ENCODE measurements at regions not wholly inside any gene's neighbourhood (a gene's known extent, or its start where the extent isn't known, plus 50 kb on each side); places are given as distances from the start of the nearest gene placed in this dataset.

- 32 to 38% methylated on average over 7 of the region's 7 CpGs for WGBS, 2 donors
- no peak overlapping the region for H3K4me3 ChIP-seq (ENCODE audit: low read length in 2 of 2)
- H3K36me3 ChIP-seq (ENCODE audit: control insufficient read depth in 1 of 2, insufficient read depth in 2 of 2, low read length in 1 of 2), result no peaks in the 10 kb centered on the region
- peak in 1 of 2 donors; percentile 55 for DNase-seq
- H3K27ac ChIP-seq (ENCODE audit: low read depth in 1 of 2, low read length in 2 of 2), result no peak overlapping the region
- ATAC-seq (ENCODE audit: low FRiP score), result no peak
- H3K4me1 ChIP-seq (ENCODE audit: control insufficient read depth in 1 of 2, insufficient read depth in 2 of 2, low read length in 2 of 2), result no peaks in the 10 kb centered on the region
- no peaks in the 10 kb centered on the region for H3K27me3 ChIP-seq (ENCODE audit: control insufficient read depth in 1 of 2, insufficient read depth in 2 of 2, low read length in 1 of 2)
- intact Hi-C loops (cut with DNase I), result no loop called here
- no peaks in the 10 kb centered on the region for H3K9me3 ChIP-seq (ENCODE audit: control insufficient read depth, low read length)
Observed at GRCh38 chr7:121485467-121486243, 89.5 kb upstream of the FAM3C start.

- DNase-seq (no peak), ATAC-seq (ENCODE audit: low FRiP score) (no peak)
- Histone ChIP-seq H3K4me3 (ENCODE audit: low read length in 2 of 2) (no peak overlapping the region), H3K36me3 (ENCODE audit: control insufficient read depth in 1 of 2, insufficient read depth in 2 of 2, low read length in 1 of 2) (no peaks in the 10 kb centered on the region), H3K27ac (ENCODE audit: low read depth in 1 of 2, low read length in 2 of 2) (no peak overlapping the region), H3K4me1 (ENCODE audit: control insufficient read depth in 1 of 2, insufficient read depth in 2 of 2, low read length in 2 of 2) (no peaks in the 10 kb centered on the region), H3K27me3 (ENCODE audit: control insufficient read depth in 1 of 2, insufficient read depth in 2 of 2, low read length in 1 of 2) (no peaks in the 10 kb centered on the region), H3K9me3 (ENCODE audit: control insufficient read depth, low read length) (no peaks in the 10 kb centered on the region)
- WGBS, 2 donors, result 79 to 86% methylated on average over 2 of the region's 2 CpGs
- intact Hi-C loops (cut with DNase I), result no loop called here
Observed at GRCh38 chr7:121484089-121484763, 88.1 kb upstream of the FAM3C start.

- WGBS, 2 donors, result 65 to 68% methylated on average over 6 of the region's 6 CpGs
- intact Hi-C loops (cut with DNase I), result no loop called here
- H3K27ac ChIP-seq (ENCODE audit: low read depth in 1 of 2, low read length in 2 of 2), result no peak overlapping the region
- no peaks in the 10 kb centered on the region for H3K9me3 ChIP-seq (ENCODE audit: control insufficient read depth, low read length)
- DNase-seq (no peak), ATAC-seq (ENCODE audit: low FRiP score) (no peak)
- H3K4me3 ChIP-seq (ENCODE audit: low read length in 2 of 2), result no peak overlapping the region
- H3K36me3 ChIP-seq (ENCODE audit: control insufficient read depth in 1 of 2, insufficient read depth in 2 of 2, low read length in 1 of 2), result no peaks in the 10 kb centered on the region
- no peaks in the 10 kb centered on the region for H3K4me1 ChIP-seq (ENCODE audit: control insufficient read depth in 1 of 2, insufficient read depth in 2 of 2, low read length in 2 of 2)
- no peaks in the 10 kb centered on the region for H3K27me3 ChIP-seq (ENCODE audit: control insufficient read depth in 1 of 2, insufficient read depth in 2 of 2, low read length in 1 of 2)
Observed at GRCh38 chr7:121480566-121481335, 84.6 kb upstream of the FAM3C start.

GRCh38 chr7:121480058-121480457, 84.0 kb upstream of the FAM3C start:
- WGBS, 2 donors, result 29 to 52% methylated on average over 2 of the region's 2 CpGs
- Histone ChIP-seq H3K27ac (ENCODE audit: low read depth in 1 of 2, low read length in 2 of 2) (no peak overlapping the region), H3K9me3 (ENCODE audit: control insufficient read depth, low read length) (no peaks in the 10 kb centered on the region), H3K4me1 (ENCODE audit: control insufficient read depth in 1 of 2, insufficient read depth in 2 of 2, low read length in 2 of 2) (no peaks in the 10 kb centered on the region), H3K4me3 (ENCODE audit: low read length in 2 of 2) (no peak overlapping the region), H3K36me3 (ENCODE audit: control insufficient read depth in 1 of 2, insufficient read depth in 2 of 2, low read length in 1 of 2) (no peaks in the 10 kb centered on the region), H3K27me3 (ENCODE audit: control insufficient read depth in 1 of 2, insufficient read depth in 2 of 2, low read length in 1 of 2) (no peaks in the 10 kb centered on the region)
- ATAC-seq (ENCODE audit: low FRiP score), result no peak
- no peak for DNase-seq
- intact Hi-C loops (cut with DNase I), result no loop called here

GRCh38 chr7:121479466-121479865, 83.4 kb upstream of the FAM3C start:
- 55 to 65% methylated on average over 5 of the region's 5 CpGs for WGBS, 2 donors
- H3K4me1 ChIP-seq (ENCODE audit: control insufficient read depth in 1 of 2, insufficient read depth in 2 of 2, low read length in 2 of 2), result no peaks in the 10 kb centered on the region
- H3K36me3 ChIP-seq (ENCODE audit: control insufficient read depth in 1 of 2, insufficient read depth in 2 of 2, low read length in 1 of 2), result no peaks in the 10 kb centered on the region
- H3K27ac ChIP-seq (ENCODE audit: low read depth in 1 of 2, low read length in 2 of 2), result no peak overlapping the region
- intact Hi-C loops (cut with DNase I), result no loop called here
- no peak overlapping the region for H3K4me3 ChIP-seq (ENCODE audit: low read length in 2 of 2)
- H3K27me3 ChIP-seq (ENCODE audit: control insufficient read depth in 1 of 2, insufficient read depth in 2 of 2, low read length in 1 of 2), result no peaks in the 10 kb centered on the region
- ATAC-seq (ENCODE audit: low FRiP score) (no peak), DNase-seq (no peak)
- H3K9me3 ChIP-seq (ENCODE audit: control insufficient read depth, low read length), result no peaks in the 10 kb centered on the region

- H3K36me3 ChIP-seq (ENCODE audit: control insufficient read depth in 1 of 2, insufficient read depth in 2 of 2, low read length in 1 of 2), result no peaks in the 10 kb centered on the region
- H3K27me3 ChIP-seq (ENCODE audit: control insufficient read depth in 1 of 2, insufficient read depth in 2 of 2, low read length in 1 of 2), result no peaks in the 10 kb centered on the region
- no peaks in the 10 kb centered on the region for H3K4me1 ChIP-seq (ENCODE audit: control insufficient read depth in 1 of 2, insufficient read depth in 2 of 2, low read length in 2 of 2)
- no peak overlapping the region for H3K27ac ChIP-seq (ENCODE audit: low read depth in 1 of 2, low read length in 2 of 2)
- H3K4me3 ChIP-seq (ENCODE audit: low read length in 2 of 2), result no peak overlapping the region
- intact Hi-C loops (cut with DNase I), result no loop called here
- no peak for ATAC-seq (ENCODE audit: low FRiP score)
- no peaks in the 10 kb centered on the region for H3K9me3 ChIP-seq (ENCODE audit: control insufficient read depth, low read length)
- peak in 1 of 2 donors; percentile 58 for DNase-seq
- WGBS, 2 donors, result 30 to 31% methylated on average over 2 of the region's 2 CpGs
Observed at GRCh38 chr7:121475806-121476205, 79.7 kb upstream of the FAM3C start.

- Histone ChIP-seq H3K9me3 (ENCODE audit: control insufficient read depth, low read length) (no peaks in the 10 kb centered on the region), H3K27ac (ENCODE audit: low read depth in 1 of 2, low read length in 2 of 2) (no peak overlapping the region), H3K27me3 (ENCODE audit: control insufficient read depth in 1 of 2, insufficient read depth in 2 of 2, low read length in 1 of 2) (no peaks in the 10 kb centered on the region), H3K4me1 (ENCODE audit: control insufficient read depth in 1 of 2, insufficient read depth in 2 of 2, low read length in 2 of 2) (no peaks in the 10 kb centered on the region), H3K4me3 (ENCODE audit: low read length in 2 of 2) (no peak overlapping the region), H3K36me3 (ENCODE audit: control insufficient read depth in 1 of 2, insufficient read depth in 2 of 2, low read length in 1 of 2) (no peaks in the 10 kb centered on the region)
- DNase-seq (no peak), ATAC-seq (ENCODE audit: low FRiP score) (no peak)
- intact Hi-C loops (cut with DNase I), result no loop called here
- WGBS, 2 donors, result 59 to 74% methylated on average over 1 of the region's 1 CpG
Observed at GRCh38 chr7:121474301-121474673, 78.2 kb upstream of the FAM3C start.

DNA sequence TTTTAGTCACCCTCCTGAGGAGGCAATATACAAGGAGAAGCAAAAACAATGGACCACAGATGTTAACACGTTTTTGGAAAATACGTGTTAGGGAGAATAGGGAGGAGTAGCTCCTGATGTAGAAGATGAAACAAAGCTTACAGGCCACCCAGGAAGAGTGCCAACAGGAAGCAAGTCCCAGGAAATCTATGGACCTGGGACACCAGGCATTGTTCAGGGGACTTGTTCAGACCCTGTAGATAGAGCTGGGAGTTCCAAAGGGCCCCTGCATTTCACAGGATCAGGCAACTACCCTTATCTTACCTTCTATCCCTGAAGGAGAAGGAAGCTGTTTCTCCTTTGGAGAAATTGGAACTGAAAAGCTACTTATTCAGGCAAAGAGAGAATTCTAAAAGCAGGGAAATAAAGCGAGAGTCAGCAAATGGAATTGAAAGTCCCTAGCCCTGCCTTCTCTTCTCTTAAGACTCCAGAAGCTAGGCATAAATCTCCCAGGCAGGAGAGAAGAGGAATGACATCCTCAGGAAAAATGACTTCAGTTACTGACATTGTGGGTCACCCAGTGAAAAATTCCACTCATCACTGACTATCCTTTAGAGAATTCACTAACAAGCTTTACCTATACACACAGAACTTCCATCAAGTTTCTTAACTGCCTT, 77.7 kb upstream of the FAM3C start:
- WGBS, 2 donors, result 41 to 60% methylated on average over 3 of the region's 3 CpGs
- H3K36me3 ChIP-seq (ENCODE audit: control insufficient read depth in 1 of 2, insufficient read depth in 2 of 2, low read length in 1 of 2), result no peaks in the 10 kb centered on the region
- no peak overlapping the region for H3K4me3 ChIP-seq (ENCODE audit: low read length in 2 of 2)
- intact Hi-C loops (cut with DNase I), result no loop called here
- no peak for DNase-seq
- H3K4me1 ChIP-seq (ENCODE audit: control insufficient read depth in 1 of 2, insufficient read depth in 2 of 2, low read length in 2 of 2), result no peaks in the 10 kb centered on the region
- H3K27ac ChIP-seq (ENCODE audit: low read depth in 1 of 2, low read length in 2 of 2), result no peak overlapping the region
- H3K27me3 ChIP-seq (ENCODE audit: control insufficient read depth in 1 of 2, insufficient read depth in 2 of 2, low read length in 1 of 2), result no peaks in the 10 kb centered on the region
- ATAC-seq (ENCODE audit: low FRiP score), result no peak
- no peaks in the 10 kb centered on the region for H3K9me3 ChIP-seq (ENCODE audit: control insufficient read depth, low read length)

Data from aorta (tissue), 5 donors.